ENCODE measurements at regions not wholly inside any gene's neighbourhood (a gene's known extent, or its start where the extent isn't known, plus 50 kb on each side); places are given as distances from the start of the nearest gene placed in this dataset.

DNA sequence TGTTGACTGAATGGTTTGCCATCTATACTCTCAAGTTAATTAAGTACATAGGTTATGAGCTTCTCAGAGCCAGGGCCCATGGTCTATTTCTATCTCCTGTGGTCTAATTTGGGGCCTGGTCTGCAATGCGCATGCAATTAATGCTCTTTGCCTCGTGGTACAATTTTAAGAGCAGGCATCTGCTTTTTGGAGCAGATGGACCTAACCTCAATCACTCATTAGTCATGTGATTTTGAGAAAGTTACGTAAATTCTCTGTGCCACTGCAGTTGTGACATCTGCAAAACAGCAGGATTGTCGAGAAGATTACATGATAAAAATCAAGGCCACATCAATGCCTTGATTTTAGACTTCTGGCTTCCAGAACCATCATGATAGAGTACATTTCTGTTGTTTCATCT lies 543.7 kb upstream of the ADAMTS9 start:
- DNase-seq: no peak

DNA sequence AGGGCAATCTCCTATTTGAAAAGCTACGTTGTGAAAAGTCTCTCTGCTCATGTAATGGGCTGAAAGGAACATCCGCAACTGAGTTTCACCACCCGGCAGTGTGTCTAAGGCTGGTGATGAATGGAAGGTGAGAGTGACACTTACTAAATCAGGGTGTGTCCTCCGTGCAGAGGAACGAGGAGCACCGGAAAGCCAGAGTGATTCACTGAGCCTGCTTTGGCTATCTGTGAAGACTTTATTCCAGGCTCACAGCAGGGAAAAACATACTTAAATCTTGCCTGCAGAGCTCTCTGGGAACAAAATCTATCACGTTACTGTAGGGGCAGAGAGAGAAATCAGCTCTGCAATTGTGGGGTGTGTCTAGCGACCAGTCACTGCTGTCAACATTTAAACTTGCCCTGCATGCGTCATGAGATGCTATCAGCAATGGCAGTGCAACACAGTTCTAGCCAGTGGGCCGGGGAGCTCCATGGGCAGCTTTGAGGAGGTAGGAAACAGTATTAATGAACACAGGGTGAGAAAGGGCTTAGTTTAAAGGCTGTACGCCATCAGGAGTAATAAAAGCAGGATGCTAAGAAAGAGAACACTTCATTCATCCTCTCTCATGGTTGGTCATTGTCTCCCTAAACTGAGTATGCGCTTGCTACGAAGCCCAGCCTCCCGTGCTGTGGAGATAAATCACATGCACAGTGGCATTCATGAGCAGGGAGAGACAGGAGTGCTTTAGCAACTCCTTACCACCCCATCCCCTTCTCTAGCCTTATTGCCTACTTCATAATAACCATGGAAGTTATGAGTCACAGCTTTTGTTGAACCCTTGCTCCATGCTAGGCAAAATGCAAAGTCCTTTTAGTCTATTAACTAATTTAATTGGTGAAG lies 542.7 kb upstream of the ADAMTS9 start:
- no peak for DNase-seq

DNA sequence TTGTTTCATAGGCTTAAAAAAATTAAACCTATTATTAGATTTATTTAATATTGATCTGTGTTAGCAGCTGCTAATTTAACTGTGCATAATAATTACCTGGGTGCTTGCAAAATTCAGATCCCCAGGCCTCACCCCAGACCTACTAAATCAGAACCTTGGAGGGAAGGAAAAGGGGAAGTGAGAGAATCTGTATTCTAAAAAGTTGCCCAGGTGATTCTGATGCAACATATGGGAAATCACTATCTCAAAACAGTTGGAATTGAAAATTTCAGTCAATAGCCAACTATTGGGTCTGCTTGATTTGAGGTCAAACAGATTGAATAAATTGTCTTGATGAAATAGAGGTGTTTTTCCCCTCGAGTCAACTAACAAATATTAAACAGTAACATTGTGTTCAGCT lies 538.5 kb upstream of the ADAMTS9 start:
- DNase-seq: no peak

DNA sequence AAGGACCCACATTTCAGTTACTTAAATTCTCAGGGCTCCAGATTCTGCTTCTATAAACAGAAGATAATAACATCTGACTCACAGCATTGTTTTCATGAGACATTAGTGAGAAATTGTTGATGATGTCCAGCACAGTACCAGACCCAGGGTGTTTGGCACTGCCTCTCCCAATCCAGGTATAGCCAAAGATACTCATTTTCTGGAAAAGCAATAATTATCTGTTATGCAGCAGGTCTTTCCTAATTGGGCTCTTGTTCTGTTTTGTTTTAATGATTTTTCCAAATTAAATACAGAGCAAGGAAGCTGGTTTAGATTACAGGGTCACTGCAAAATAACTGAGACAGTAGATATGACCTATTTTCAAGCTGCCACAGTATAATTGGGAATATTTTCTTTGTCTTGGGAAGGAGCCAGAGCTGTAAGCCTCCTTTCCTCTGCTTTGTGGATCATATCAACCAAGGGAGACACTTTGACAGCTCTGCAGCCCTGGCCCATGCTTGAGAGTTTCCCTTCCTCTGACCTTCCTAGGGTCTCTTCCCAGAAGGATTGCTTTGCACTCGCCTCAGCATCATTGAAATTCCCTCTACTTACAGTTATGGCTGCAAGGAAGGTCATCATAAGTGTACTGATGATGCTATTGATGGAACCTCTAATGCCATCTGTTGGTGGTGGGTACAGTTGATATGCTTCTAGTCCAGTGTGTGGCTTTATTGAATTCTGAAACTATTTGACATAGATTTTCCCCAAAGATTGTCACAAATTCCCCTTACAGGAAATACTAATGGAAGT lies 522.4 kb upstream of the ADAMTS9 start:
- no peak for DNase-seq

DNA sequence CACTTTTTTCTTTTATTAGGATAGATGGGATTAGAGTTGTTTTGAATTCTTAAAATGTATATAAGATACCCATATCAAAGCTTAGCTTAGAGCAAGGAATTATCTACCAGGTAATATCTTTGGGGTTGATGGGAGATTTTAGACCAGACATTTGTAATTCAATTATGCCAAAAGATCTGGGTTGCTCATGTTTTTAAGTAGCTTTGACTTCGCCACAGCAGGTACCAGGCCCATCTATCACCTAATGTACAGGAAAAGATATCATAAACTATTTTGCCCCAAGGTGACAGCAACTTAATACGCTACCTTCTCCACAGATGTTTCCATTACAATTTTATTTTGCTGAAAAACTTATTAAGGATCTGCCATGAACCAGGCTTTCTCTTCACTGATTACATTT lies 514.6 kb upstream of the ADAMTS9 start:
- no peak for DNase-seq

DNA sequence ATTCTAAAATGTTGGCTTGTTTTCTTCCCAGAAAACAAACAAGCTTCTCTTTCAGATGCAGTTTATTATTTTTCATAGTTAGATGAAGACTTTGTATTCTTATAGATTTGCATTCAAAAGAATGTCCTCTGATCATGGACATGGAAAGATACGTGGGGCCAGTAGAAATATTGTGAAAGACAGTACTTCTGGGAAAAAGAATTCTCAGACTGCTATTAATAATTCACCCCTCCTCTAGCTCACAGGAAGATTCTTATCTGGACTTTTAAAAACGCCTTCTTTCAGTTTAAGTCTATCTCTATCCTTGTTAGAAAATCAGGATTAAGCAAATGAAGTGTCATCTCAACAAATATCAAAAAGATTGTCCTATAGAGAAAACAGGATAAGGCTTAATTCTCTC lies 514.1 kb upstream of the ADAMTS9 start:
- no peak for DNase-seq

DNA sequence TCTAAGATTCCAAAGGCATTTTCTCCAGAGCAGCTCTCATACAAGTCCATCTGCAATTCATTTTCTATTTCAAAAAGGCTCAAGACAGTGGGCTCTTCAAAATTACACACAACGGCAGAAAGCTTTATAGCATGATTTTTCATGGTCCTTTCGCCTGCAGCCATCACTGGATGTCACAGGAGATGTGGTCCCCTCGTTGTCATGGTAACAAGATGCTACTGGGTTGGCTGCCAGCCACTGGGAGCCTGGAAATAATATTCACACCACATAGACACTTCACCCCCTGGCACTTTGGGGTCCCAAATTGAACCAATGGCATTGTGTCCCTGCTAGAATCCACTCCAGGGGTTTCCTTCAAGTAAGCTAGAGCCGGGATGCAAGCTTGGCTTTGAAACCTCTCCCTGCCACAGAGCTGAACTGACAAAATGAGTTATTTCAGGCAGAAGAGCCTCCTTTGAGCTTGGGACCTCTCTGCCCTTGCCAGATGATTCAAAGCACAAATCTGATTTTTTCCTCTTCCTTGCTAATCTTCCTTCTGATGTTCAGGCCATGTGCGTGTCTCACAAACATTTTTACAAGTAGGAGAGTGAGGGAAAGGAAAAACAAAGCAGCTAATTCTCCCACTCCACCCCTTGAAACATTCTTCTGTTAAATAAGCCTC lies 512.6 kb upstream of the ADAMTS9 start:
- no peak for DNase-seq

DNA sequence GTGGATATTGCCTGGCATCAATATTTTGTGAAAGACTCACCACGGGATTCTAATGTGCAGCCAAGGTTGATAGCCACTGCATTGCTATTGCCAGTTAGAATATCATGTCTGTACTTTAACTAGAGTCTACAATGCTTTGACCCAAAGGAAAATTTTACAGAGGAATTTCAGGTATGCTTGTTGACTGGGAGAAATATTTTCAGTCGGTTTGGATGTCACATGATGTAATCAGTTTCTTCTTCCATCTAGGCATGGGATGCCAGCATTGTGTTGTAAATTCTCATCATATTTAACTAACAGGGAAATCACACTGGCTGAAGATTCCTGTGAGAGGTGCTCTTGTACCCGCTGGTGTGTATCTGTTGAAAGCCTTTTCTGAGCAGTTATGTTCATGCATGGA lies 508.9 kb upstream of the ADAMTS9 start:
- no peak for DNase-seq

DNA sequence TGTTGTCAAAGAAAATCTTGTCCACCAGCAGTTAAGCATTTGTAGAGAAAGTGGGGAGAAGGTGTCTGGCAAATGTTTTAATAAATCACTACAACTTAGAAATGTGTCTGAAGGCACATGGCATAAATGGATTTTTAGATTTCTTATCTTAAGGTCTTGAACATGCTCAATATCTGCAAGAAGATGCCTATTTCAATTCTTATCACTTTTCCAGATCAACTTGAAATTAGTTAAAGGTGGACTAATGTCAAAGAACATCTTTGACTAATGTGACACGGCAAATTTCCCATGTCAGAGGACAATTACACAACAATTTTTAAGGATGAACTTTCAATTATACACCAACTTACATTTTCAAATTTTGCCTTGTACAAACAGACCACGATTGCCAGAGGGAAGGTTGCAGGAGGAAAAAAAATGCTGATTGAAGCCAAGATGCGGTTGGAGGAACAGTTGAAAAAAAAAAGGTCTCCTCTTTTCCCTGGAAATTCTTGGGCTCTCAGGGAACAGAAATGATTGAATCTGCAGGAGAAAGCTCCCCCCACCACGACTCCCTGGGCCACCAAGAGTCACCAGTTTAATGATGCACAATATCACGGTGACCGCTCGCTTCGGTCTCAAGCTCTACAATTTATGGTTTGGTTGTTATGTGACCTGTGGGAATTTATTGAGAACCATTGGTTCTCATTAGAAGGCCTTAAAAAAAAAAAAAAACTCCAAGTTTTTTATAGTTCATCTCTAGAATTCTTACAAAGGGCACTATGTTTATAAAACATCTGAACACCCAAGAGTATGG lies 507.6 kb upstream of the ADAMTS9 start:
- DNase-seq: no peak

DNA sequence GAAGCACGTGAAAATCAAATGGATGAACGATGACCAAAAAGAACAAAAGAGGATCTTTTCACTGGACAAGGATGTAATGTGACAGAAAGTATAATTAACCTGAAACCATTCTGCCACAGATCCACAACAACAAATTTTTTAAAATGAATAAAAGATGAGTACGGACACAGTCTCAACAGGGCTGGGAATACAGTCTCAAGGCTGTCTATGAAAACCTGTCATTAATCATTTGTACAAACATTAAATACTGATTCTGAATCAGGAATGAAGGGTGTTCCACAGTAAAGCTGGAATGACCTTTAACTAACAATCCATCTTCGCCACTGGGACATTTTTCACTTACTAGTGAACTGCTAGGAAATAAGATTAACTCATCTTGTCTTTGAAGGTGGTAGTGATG lies 506.9 kb upstream of the ADAMTS9 start:
- no peak for DNase-seq

DNA sequence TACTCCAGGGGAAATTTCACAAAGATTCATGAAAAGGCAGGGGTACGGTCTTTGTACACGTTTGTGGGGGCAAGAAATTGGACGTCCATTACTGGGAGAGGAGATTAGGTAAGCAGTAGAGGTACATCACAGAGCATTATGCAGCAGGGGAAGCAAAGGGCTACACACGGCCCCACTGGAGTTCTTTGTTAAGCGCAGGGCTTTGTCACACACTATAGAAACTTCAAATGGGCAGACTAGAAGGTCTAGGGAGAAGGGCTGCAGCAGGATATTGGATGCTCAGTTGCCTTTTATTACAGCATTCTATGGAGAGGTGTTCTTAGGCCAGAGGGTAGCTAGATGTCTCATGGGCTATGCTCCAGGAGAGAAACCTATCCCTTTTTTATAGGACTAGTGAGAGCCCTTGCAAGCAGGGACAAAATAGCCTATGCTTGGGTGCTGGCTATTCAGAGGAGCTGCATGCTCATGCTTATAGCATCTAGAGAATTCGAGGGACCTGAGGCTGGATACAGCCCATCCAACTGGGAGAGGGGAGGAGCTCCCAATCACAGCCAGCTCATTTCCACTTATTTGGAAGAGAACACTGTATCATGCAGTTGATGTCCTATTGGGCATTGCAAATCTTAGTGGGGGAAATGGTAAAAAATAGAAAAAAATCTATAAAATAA lies 506.4 kb upstream of the ADAMTS9 start:
- no peak for DNase-seq

DNA sequence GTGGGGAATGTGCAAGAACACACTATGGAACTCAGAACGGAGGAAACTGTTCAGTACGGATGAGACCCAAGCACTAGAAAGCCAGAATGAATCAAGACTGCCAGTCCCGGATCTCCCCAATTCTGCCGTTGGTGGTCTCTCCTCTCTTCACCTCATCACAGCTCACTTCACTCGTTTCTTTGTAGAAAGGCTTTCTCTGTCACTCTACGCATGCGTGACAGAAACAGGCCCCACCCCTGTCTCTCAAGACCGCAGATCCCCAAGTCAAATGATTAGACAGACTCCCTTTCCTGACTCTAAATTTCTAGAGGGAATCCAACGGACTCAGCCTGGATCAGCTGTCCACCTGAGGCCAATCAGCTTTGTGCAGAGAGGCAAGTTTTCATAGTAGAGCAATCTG lies 505.7 kb upstream of the ADAMTS9 start:
- no peak for DNase-seq

DNA sequence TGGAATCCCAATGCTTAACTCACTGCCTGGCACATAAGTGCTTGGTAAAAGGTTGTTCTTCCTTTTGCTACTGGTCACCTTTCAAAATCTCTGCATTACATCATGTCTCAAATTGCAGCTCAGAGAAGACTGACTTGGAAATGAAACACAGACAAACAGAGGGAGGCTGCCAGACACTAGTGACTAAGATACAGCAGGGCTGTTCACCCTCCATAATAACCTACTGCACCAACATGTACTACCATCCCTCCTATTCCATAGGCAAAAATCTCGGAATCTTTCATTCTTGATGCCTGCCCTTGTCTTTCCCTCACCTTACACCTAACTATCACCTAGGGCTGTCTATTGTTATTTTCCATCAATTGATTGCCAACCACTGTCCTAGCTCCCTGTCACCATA lies 502.3 kb upstream of the ADAMTS9 start:
- DNase-seq: no peak

DNA sequence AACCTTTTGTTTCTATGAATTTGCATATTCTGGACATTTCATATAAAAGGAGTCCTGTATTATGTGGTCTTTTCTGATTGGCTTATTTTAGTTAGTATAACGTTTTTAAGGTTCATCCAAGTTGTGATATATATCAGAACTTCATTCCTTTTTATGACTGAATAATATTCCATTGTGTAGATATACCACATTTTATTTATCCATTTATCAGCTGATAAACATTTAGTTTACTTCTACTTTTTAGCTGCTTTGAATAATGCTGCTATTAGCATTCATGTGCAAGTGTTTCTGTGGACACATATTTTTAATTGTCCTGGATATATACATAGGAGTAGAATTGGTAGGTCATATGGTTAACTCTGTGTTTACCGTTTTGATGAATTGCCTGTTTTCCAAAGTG lies 498.5 kb upstream of the ADAMTS9 start:
- no peak for DNase-seq

DNA sequence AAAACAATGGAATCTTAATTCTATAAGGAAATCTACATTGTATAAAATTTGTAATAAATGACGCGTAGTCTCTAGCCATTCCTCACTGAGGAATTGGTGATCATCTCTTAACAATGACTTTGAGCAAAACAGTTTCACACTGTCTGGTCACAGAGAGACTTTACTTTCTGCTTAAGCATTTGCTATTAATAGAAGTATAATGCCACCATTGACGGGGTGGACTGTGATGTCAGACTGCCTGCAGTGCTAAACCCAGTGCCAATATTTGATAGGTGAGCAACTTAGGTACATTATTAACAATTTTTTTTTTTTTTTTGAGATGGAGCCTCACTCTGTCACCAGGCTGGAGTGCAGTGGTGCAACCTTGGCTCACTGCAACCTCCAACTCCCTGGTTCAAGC lies 494.9 kb upstream of the ADAMTS9 start:
- no peak for DNase-seq

DNA sequence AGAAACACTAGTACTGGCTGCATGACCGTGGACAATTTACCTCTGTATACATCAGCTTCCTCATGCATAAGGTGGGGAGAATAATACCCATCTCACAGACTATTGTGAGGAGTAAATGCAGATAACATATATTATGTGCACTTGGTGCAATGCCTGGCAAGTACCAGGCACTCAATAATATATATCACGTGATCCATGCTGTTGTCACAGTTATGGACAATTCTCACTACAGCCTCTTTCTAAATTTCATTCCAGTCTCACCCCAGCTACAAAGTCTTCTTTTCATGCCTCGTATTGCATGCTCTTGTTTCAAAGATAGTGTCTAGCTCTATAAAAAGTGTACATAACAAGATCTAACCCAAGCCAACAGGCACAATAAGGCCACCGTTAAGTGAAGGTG lies 494.3 kb upstream of the ADAMTS9 start:
- no peak for DNase-seq

DNA sequence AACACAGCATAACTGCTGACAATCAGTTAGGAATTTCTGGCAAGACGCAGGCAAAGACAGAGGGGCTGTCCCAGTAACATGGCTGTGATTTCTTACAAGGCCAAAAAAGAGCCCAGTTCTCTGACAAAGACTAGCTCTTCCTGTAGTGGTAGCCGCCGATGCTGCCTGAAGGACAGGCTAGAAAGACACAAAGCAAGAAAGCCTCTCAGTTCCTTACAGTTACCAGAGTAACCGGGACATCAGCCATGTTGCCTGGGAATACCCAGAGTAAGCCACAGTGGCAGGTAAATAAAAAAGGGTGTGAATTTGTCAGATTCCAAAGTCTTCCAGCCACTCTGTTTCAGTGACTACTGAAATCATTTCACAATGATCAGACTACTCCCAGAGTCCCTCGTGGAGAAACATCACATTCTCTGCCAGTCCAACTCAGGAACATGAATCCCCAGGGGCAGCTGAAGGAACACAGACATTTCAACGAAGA lies 493.6 kb upstream of the ADAMTS9 start:
- no peak for DNase-seq

DNA sequence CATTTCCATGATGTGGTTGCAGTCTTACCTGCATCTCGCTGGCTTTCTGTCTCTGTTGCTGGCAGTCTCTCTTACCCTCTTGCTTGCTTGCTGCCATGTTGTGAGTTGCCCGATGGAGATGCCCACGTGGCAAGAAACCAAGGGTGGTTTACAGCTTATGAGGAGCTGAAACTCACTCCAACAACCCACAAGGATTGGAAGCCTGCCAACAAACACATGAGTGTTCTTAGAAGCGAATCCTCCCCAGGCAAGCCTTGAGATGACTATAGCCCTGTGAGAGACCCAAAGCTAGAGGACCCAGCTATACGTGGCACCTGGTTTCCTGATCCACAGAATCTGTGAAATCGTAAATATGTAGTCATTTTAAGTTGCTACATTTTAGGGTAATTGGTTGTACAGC lies 490.9 kb upstream of the ADAMTS9 start:
- no peak for DNase-seq

DNA sequence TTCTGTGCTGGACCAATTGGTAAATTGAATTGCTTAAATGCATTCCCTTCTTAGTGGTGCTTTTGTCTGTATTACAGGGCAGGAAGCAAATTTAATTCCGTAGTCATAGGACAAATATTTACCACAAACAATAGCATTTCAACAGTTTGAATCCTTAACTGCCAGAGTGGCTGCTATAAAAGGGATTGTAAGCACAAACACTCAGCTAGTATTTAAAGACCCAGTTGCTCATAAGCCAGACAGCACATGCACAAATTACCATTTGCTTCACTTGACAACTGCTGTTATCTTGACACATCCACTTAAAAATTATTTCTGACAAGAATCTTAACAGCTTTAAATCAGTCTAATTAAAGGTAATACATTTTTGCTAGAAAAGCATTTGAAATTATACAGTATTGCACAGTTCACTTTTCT lies 490.2 kb upstream of the ADAMTS9 start:
- DNase-seq: no peak

DNA sequence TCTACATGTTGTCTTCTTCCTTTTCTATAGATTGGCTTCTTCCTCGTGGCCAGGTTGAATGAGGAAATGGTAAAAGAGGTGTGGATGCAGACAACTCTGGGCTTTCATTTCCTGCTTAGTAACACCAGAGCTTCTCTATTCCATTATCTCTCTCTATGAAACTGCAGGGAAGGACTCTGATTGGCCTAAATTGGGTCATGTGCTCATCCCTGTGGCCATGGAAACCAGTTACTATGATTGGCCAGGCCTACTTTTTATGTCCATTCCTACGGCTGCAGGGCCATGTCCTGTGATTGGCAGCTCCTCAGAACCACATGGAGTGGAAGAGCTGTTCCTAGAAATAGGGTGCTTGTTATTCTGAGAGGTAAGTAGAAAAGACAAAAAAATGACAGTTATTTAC lies 486.9 kb upstream of the ADAMTS9 start:
- DNase-seq: no peak

DNA sequence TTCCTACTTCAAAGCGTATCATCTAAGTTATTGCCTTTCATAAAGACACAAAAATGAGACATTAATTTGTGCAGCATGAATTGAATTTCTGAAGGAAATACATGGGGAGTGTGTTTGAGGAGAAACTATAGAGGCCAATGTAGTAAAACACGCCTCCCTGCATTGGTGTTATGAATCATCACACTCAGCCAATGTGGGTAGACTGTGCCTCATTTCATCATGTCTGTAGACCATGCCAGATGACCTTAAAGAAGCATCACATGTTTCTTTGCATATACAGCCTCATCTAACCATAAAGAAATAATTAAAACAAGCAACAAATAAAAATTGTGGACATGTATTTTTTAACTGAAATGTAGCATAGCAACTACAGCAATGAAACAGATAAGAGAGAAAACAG lies 486.0 kb upstream of the ADAMTS9 start:
- no peak for DNase-seq

DNA sequence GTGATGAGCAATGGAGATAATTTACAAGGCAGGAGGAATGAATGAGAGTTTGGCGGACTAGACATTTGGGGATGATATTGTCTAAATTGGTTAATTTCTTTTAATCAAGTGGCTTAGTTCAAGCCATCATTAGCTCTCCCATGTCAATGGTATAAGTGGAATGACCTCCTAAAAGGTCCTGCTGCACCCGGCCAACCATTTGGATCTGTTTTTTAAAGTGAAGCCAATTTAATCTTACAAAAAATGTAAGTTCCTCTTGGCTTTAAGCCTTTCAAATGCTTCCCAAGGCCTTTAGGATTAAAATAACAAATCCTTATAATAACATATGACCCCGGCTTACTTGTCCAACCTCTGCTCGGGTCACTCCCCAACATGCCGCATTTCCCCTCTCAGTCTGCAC lies 484.4 kb upstream of the ADAMTS9 start:
- DNase-seq: no peak
